GM12878 (cell line): ENCODE measurements at regions not wholly inside any gene's neighbourhood (a gene's known extent, or its start where the extent isn't known, plus 50 kb on each side); places are given as distances from the start of the nearest gene placed in this dataset.

Experiments
- ATAC-seq: fragments of 200-7000 bp; cut with Tn5 transposase; 3 replicates; pipeline ENCODE4 v1.9.1; 2020; ENCODE audit warnings: mild to moderate bottlenecking, moderate library complexity
- BruUV-seq: library from RNA; stranded (reverse); fragments of 400-500 nt; replicated peaks from 2 replicates; lab custom pipeline; 2021; lab: Mats Ljungman, UMichigan
- CTCF ChIA-PET: fragments of 300-600 bp; sonication (Branson Sonifier 250); formaldehyde crosslinking; extraction: SDS; loops from one replicate; lab custom pipeline; 2021; ENCODE audit warnings: inconsistent platforms; lab: Yijun Ruan, JAX
- POLR2A ChIA-PET: fragments of 350-600 bp; formaldehyde crosslinking; extraction: SDS; loops from one replicate; lab custom pipeline; 2021; ENCODE audit warnings: inconsistent platforms; lab: Charles Lee
- RAD21 ChIA-PET: fragments of 300-600 bp; sonication (Branson Sonifier 250); formaldehyde crosslinking; loops from one replicate; lab custom pipeline; 2023; ENCODE audit warnings: antibody characterized with exemption; ENCODE audit not compliant: unreplicated experiment; lab: Charles Lee
- SMC1A ChIA-PET: fragments of 300-600 bp; sonication (Branson Sonifier 250); formaldehyde crosslinking; loops from one replicate; lab custom pipeline; 2023; ENCODE audit not compliant: unreplicated experiment, uncharacterized antibody; lab: Charles Lee
- DNase-seq: peaks from one replicate; pipeline ENCODE4 v3.0.0-alpha.2; 2011; ENCODE audit warnings: low read depth, low spot score
- FAIRE-seq: peaks from 3 replicates; lab custom pipeline; 2011; peaks lifted over from hg19 to GRCh38; lab: Jason Lieb, UNC
- H2AFZ ChIP-seq: 2 replicates; pipeline ENCODE4 v1.6.0; 2011; ENCODE audit warnings: low read depth, low read length, control low read depth; ENCODE audit not compliant: control insufficient read depth
- H3K27ac ChIP-seq: 2 replicates; pipeline ENCODE4 v1.5.1; 2011; ENCODE audit warnings: control low read depth; ENCODE audit not compliant: control insufficient read depth, insufficient read depth
- H3K27me3 ChIP-seq, 2 experiments: replicated peaks in 1 of 2; 2 replicates each; pipeline versions ENCODE4 v1.6.0 to v1.6.1; 2011; ENCODE audit warnings: low read length in 1 of 2; ENCODE audit not compliant: control insufficient read depth in 2 of 2, insufficient read depth in 2 of 2
- H3K36me3 ChIP-seq, 2 experiments: 2 replicates each; pipeline ENCODE4 v1.5.1; 2011; ENCODE audit warnings: low read length in 1 of 2; ENCODE audit not compliant: control insufficient read depth in 2 of 2, insufficient read depth in 2 of 2
- H3K4me1 ChIP-seq: 2 replicates; pipeline ENCODE4 v1.6.1; 2011; ENCODE audit warnings: mild to moderate bottlenecking, low read length, moderate library complexity, mixed read lengths; ENCODE audit not compliant: control insufficient read depth, insufficient read depth
- H3K4me2 ChIP-seq: 2 replicates; pipeline ENCODE4 v1.6.0; 2011; ENCODE audit warnings: control low read depth; ENCODE audit not compliant: control insufficient read depth, insufficient read depth
- H3K4me3 ChIP-seq: fragments of 200-600 bp; sonication (generic); 2 replicates; pipeline ENCODE4 v1.5.1; 2016
- H3K79me2 ChIP-seq: 2 replicates; pipeline ENCODE4 v1.6.0; 2011; ENCODE audit warnings: low read length; ENCODE audit not compliant: control insufficient read depth, insufficient read depth
- H3K9ac ChIP-seq: 2 replicates; pipeline ENCODE4 v1.8.0; 2011; ENCODE audit warnings: low read length, control low read depth, mixed read lengths; ENCODE audit not compliant: control insufficient read depth, insufficient read depth
- H3K9me3 ChIP-seq: replicated peaks from 3 replicates; pipeline ENCODE4 v1.5.1; 2011; ENCODE audit warnings: mild to moderate bottlenecking, low read length; ENCODE audit not compliant: control insufficient read depth, insufficient read depth
- H4K20me1 ChIP-seq: 2 replicates; pipeline ENCODE4 v1.6.0; 2011; ENCODE audit not compliant: control insufficient read depth, insufficient read depth
- E4F1 ChIP-seq: fragments of 450-650 bp; IDR thresholded peaks from 2 replicates; pipeline ENCODE4 v1.6.1; 2018; ENCODE audit warnings: borderline replicate concordance, mild to moderate bottlenecking; ENCODE audit not compliant: partially characterized antibody
- EGR1 ChIP-seq, 2 experiments: IDR thresholded peaks; 1 replicate in 1 of 2; 2 replicates in 1 of 2; pipeline ENCODE4 v1.6.1; 2011 to 2012; ENCODE audit warnings: low read depth in 2 of 2, low read length in 2 of 2, borderline replicate concordance in 1 of 2, mild to moderate bottlenecking in 1 of 2, moderate library complexity in 1 of 2
- ETV6 ChIP-seq, 2 experiments: fragments of 450-650 bp in 1 of 2; IDR thresholded peaks in 1 of 2; conservative IDR thresholded peaks in 1 of 2; 2 replicates each; pipeline ENCODE4 v1.6.1; 2014; ENCODE audit warnings: antibody characterized with exemption in 1 of 2, borderline replicate concordance in 1 of 2, low read depth in 1 of 2, mild to moderate bottlenecking in 1 of 2, moderate library complexity in 1 of 2
- MXI1 ChIP-seq: fragments of 150-350 bp; IDR thresholded peaks from 2 replicates; pipeline ENCODE4 v1.6.1; 2011; ENCODE audit warnings: low read depth, mild to moderate bottlenecking, inconsistent platforms, low read length, improper control_type of control experiment
- POLR2A ChIP-seq: IDR thresholded peaks from 2 replicates; pipeline ENCODE4 v1.6.1; 2011; ENCODE audit warnings: low read depth, mild to moderate bottlenecking, low read length
- POU2F2 ChIP-seq: IDR thresholded peaks from 3 replicates; pipeline ENCODE4 v1.6.1; 2011; ENCODE audit warnings: low read depth, mild to moderate bottlenecking, low read length, borderline replicate concordance
- SIN3A ChIP-seq: IDR thresholded peaks from 2 replicates; pipeline ENCODE4 v1.6.1; 2012; ENCODE audit warnings: low read depth, low read length, improper control_type of control experiment
- SMC3 ChIP-seq: IDR thresholded peaks from 2 replicates; pipeline ENCODE4 v1.6.1; 2011; ENCODE audit warnings: low read length, improper control_type of control experiment, borderline replicate concordance
- TBL1XR1 ChIP-seq: IDR thresholded peaks from 2 replicates; pipeline ENCODE4 v1.6.1; 2012; ENCODE audit warnings: low read depth, low read length, improper control_type of control experiment
- TCF7 ChIP-seq: IDR thresholded peaks from 2 replicates; pipeline ENCODE4 v1.6.1; 2014; ENCODE audit warnings: antibody characterized with exemption, borderline replicate concordance
- YBX1 ChIP-seq: fragments of 450-650 bp; IDR thresholded peaks from 2 replicates; pipeline ENCODE4 v1.6.1; 2016; ENCODE audit warnings: antibody characterized with exemption
- YY1 ChIP-seq: IDR thresholded peaks from 2 replicates; pipeline ENCODE4 v1.6.1; 2011; ENCODE audit warnings: low read depth, mild to moderate bottlenecking, low read length
- ZNF207 ChIP-seq: fragments of 450-650 bp; IDR thresholded peaks from 2 replicates; pipeline ENCODE4 v1.6.1; 2014; ENCODE audit warnings: antibody characterized with exemption, mild to moderate bottlenecking, borderline replicate concordance
- ZNF274 ChIP-seq: IDR thresholded peaks from one replicate; pipeline ENCODE4 v1.8.0; 2011; ENCODE audit not compliant: insufficient read length, insufficient read depth
- WGBS: methylation state at CpG from one replicate; pipeline ENCODE4 v1.1.6; 2016; ENCODE audit warnings: low lambda C conversion rate; ENCODE audit not compliant: insufficient replicate concordance, insufficient coverage; ENCODE audit errors: missing lambda C conversion rate; 5-methylcytosine and 5-hydroxymethylcytosine counted together
- in situ Hi-C: fragments of 300-500 bp; cut with MboI; formaldehyde crosslinking; loops from 9 replicates; pipeline ENCODE4 v1.14.3; 2018; ENCODE audit warnings: mixed read lengths
- intact Hi-C: fragments of 100-400 bp; cut with micrococcal nuclease; formaldehyde crosslinking; loops from one replicate; pipeline ENCODE4 v1.14.2; 2022; ENCODE audit not compliant: unreplicated experiment
- TF ChIP-seq, protein P1 (sequence below): IDR thresholded peaks from 2 replicates; pipeline ENCODE4 v1.6.1; 2012; ENCODE audit warnings: low read depth, low read length, improper control_type of control experiment
- TF ChIP-seq, protein P2 (sequence below): fragments of 450-650 bp; IDR thresholded peaks from 2 replicates; pipeline ENCODE4 v1.6.1; 2016; ENCODE audit warnings: mild to moderate bottlenecking
- TF ChIP-seq, protein P3 (sequence below): fragments of 450-650 bp; formaldehyde crosslinking; IDR thresholded peaks from 2 replicates; pipeline ENCODE4 v1.4.0; 2022; ENCODE audit warnings: mild to moderate bottlenecking, moderate library complexity

- SMC1A ChIA-PET = no interaction called here
- FAIRE-seq (no peak), DNase-seq (no peak), ATAC-seq (no peak)
- H2AFZ ChIP-seq = no peak overlapping the region
- no peak overlapping the region for H3K9ac ChIP-seq
- H3K36me3 ChIP-seq = no peaks in the 10 kb centered on the region
- H3K79me2 ChIP-seq = no peaks in the 10 kb centered on the region
- H3K4me2 ChIP-seq = no peak overlapping the region
- BruUV-seq = no TSS peak
- H3K9me3 ChIP-seq = no peaks in the 10 kb centered on the region
- 39% methylated on average over 4 of the region's 4 CpGs for WGBS
- RAD21 ChIA-PET = no interaction called here
- no peaks in the 10 kb centered on the region for H4K20me1 ChIP-seq
- POLR2A ChIA-PET = no interaction called here
- no peaks in the 10 kb centered on the region for H3K27me3 ChIP-seq
- no peak overlapping the region for H3K4me3 ChIP-seq
- in situ Hi-C loops (no loop called here), intact Hi-C loops (no loop called here)
- TF ChIP-seq SIN3A = no peak
- no peak for TF ChIP-seq SMC3
- no peak for TF ChIP-seq YBX1
- TF ChIP-seq TBL1XR1 = no peak
- TF ChIP-seq POLR2A = no peak
- no peak for TF ChIP-seq TCF7
- TF ChIP-seq POU2F2 = no peak
- no peak for TF ChIP-seq EGR1 (IDR thresholded peaks at IDR 0.05; ENCODE audit: borderline replicate concordance in 1 of 2, low read depth in 2 of 2, low read length in 2 of 2)
- TF ChIP-seq ETV6 (conservative IDR thresholded peaks at IDR 0.05 in 1 of 2, IDR thresholded peaks at IDR 0.05 in 1 of 2; ENCODE audit: borderline replicate concordance in 1 of 2, low read depth in 1 of 2) = no peak
- TF ChIP-seq MXI1 = no peak
- TF ChIP-seq, protein P1, sequence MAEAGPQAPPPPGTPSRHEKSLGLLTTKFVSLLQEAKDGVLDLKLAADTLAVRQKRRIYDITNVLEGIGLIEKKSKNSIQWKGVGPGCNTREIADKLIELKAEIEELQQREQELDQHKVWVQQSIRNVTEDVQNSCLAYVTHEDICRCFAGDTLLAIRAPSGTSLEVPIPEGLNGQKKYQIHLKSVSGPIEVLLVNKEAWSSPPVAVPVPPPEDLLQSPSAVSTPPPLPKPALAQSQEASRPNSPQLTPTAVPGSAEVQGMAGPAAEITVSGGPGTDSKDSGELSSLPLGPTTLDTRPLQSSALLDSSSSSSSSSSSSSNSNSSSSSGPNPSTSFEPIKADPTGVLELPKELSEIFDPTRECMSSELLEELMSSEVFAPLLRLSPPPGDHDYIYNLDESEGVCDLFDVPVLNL = no peak
- TF ChIP-seq ZNF274 = no peak
- TF ChIP-seq ZNF207 = no peak
- TF ChIP-seq YY1 = no peak
- TF ChIP-seq, protein P2, sequence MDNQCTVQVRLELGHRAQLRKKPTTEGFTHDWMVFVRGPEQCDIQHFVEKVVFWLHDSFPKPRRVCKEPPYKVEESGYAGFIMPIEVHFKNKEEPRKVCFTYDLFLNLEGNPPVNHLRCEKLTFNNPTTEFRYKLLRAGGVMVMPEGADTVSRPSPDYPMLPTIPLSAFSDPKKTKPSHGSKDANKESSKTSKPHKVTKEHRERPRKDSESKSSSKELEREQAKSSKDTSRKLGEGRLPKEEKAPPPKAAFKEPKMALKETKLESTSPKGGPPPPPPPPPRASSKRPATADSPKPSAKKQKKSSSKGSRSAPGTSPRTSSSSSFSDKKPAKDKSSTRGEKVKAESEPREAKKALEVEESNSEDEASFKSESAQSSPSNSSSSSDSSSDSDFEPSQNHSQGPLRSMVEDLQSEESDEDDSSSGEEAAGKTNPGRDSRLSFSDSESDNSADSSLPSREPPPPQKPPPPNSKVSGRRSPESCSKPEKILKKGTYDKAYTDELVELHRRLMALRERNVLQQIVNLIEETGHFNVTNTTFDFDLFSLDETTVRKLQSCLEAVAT = no peak
- TF ChIP-seq, protein P3, sequence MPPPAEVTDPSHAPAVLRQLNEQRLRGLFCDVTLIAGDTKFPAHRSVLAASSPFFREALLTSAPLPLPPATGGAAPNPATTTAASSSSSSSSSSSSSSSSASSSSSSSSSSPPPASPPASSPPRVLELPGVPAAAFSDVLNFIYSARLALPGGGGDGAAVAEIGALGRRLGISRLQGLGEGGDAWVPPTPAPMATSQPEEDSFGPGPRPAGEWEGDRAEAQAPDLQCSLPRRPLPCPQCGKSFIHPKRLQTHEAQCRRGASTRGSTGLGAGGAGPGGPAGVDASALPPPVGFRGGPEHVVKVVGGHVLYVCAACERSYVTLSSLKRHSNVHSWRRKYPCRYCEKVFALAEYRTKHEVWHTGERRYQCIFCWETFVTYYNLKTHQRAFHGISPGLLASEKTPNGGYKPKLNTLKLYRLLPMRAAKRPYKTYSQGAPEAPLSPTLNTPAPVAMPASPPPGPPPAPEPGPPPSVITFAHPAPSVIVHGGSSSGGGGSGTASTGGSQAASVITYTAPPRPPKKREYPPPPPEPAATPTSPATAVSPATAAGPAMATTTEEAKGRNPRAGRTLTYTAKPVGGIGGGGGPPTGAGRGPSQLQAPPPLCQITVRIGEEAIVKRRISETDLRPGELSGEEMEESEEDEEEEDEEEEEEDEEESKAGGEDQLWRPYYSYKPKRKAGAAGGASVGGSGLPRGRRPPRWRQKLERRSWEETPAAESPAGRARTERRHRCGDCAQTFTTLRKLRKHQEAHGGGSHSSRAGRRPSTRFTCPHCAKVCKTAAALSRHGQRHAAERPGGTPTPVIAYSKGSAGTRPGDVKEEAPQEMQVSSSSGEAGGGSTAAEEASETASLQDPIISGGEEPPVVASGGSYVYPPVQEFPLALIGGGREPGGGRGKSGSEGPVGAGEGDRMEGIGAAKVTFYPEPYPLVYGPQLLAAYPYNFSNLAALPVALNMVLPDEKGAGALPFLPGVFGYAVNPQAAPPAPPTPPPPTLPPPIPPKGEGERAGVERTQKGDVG = no peak
- no peak for TF ChIP-seq E4F1
- no peaks in the 10 kb centered on the region for H3K4me1 ChIP-seq
- no peak overlapping the region for H3K27ac ChIP-seq
- CTCF ChIA-PET = no interaction called here
Observed at GRCh38 chr2:103986001-103986400, 867.9 kb upstream of the POU3F3 start.
